ENCODE measurements at regions not wholly inside any gene's neighbourhood (a gene's known extent, or its start where the extent isn't known, plus 50 kb on each side); places are given as distances from the start of the nearest gene placed in this dataset.
"Not testable (repeated sequence)": the region's sequence is repeated elsewhere in the genome, so short reads cannot be mapped to it uniquely, and the experiment has no call there.

GRCh38 chr2:83376731-83377130 lies 1082.3 kb downstream of the SUCLG1 start:
- Histone ChIP-seq H3K4me3 (ENCODE audit: insufficient read length, low read depth) (no peak overlapping the region), H3K36me3 (ENCODE audit: insufficient read depth, insufficient read length, low read length) (no peaks in the 10 kb centered on the region), H3K4me1 (ENCODE audit: insufficient read depth, insufficient read length) (no peaks in the 10 kb centered on the region), H3K27me3 (ENCODE audit: insufficient read depth, insufficient read length) (no peaks in the 10 kb centered on the region), H3K9ac (ENCODE audit: insufficient read length, low read depth) (no peak overlapping the region), H3K9me3 (ENCODE audit: insufficient read depth, low read length) (0 out of 2 replicates have a peak, but pooled peaks cover 6% of the 10 kb centered on the region)
- no peak for DNase-seq (ENCODE audit: low read depth, low spot score)
- no peak for TF ChIP-seq ZNF274 (IDR thresholded peaks at IDR 0.05; ENCODE audit: low read depth, low read length)

DNA sequence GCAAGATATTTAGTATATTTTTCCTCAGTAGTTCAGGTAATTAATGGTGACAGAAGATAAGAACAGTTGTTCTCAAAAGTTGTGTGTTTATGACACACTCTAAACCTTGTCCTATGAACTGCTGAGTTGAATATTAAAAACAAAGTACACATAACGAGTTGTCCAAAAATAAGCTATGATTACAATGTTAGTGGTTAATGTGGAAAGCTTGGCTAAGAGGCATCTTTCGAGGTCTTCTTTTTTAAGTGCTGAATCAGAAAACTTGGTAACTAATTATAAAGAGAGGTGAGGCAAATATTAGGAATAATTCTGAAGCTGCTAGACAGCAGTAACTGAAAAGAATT lies 1088.7 kb downstream of the SUCLG1 start:
- TF ChIP-seq YY1 (IDR thresholded peaks at IDR 0.05; ENCODE audit: insufficient read depth, insufficient read length) (no peak), SUZ12 (IDR thresholded peaks at IDR 0.05; ENCODE audit: extremely low read depth, insufficient read depth, insufficient read length) (no peak), ZNF274 (IDR thresholded peaks at IDR 0.05; ENCODE audit: low read depth, low read length) (no peak)

GRCh38 chr2:83369601-83370418 lies 1089.3 kb downstream of the SUCLG1 start:
- Histone ChIP-seq H3K27me3 (ENCODE audit: insufficient read depth, insufficient read length) (no peaks in the 10 kb centered on the region), H3K4me1 (ENCODE audit: insufficient read depth, insufficient read length) (no peaks in the 10 kb centered on the region), H3K36me3 (ENCODE audit: insufficient read depth, insufficient read length, low read length) (no peaks in the 10 kb centered on the region), H3K9ac (ENCODE audit: insufficient read length, low read depth) (no peak overlapping the region), H3K9me3 (ENCODE audit: insufficient read depth, low read length) (no peaks in the 10 kb centered on the region), H3K4me3 (ENCODE audit: insufficient read length, low read depth) (no peak overlapping the region)
- no peak for DNase-seq (ENCODE audit: low read depth, low spot score)
- TF ChIP-seq SUZ12 (IDR thresholded peaks at IDR 0.05; ENCODE audit: extremely low read depth, insufficient read depth, insufficient read length): no peak
- TF ChIP-seq ZNF274 (IDR thresholded peaks at IDR 0.05; ENCODE audit: low read depth, low read length): no peak
- no peak for TF ChIP-seq YY1 (IDR thresholded peaks at IDR 0.05; ENCODE audit: insufficient read depth, insufficient read length)

More for the DNA sequence above, 1088.7 kb downstream of the SUCLG1 start:
- no peaks in the 10 kb centered on the region for H3K36me3 ChIP-seq (ENCODE audit: insufficient read depth, insufficient read length, low read length)
- no peak overlapping the region for H3K9ac ChIP-seq (ENCODE audit: insufficient read length, low read depth)
- DNase-seq (ENCODE audit: low read depth, low spot score): no peak
- H3K9me3 ChIP-seq (ENCODE audit: insufficient read depth, low read length): no peaks in the 10 kb centered on the region
- no peak overlapping the region for H3K4me3 ChIP-seq (ENCODE audit: insufficient read length, low read depth)
- no peaks in the 10 kb centered on the region for H3K27me3 ChIP-seq (ENCODE audit: insufficient read depth, insufficient read length)
- no peaks in the 10 kb centered on the region for H3K4me1 ChIP-seq (ENCODE audit: insufficient read depth, insufficient read length)

- Histone ChIP-seq H3K27me3 (ENCODE audit: insufficient read depth, insufficient read length) (no peaks in the 10 kb centered on the region), H3K9ac (ENCODE audit: insufficient read length, low read depth) (no peak overlapping the region), H3K9me3 (ENCODE audit: insufficient read depth, low read length) (no peaks in the 10 kb centered on the region), H3K4me3 (ENCODE audit: insufficient read length, low read depth) (no peak overlapping the region), H3K36me3 (ENCODE audit: insufficient read depth, insufficient read length, low read length) (no peaks in the 10 kb centered on the region), H3K4me1 (ENCODE audit: insufficient read depth, insufficient read length) (no peaks in the 10 kb centered on the region)
- DNase-seq (ENCODE audit: low read depth, low spot score): no peak
- no peak for TF ChIP-seq YY1 (IDR thresholded peaks at IDR 0.05; ENCODE audit: insufficient read depth, insufficient read length)
- TF ChIP-seq SUZ12 (IDR thresholded peaks at IDR 0.05; ENCODE audit: extremely low read depth, insufficient read depth, insufficient read length): no peak
- no peak for TF ChIP-seq ZNF274 (IDR thresholded peaks at IDR 0.05; ENCODE audit: low read depth, low read length)
Measured at GRCh38 chr2:83368916-83369315, 1090.2 kb downstream of the SUCLG1 start.

GRCh38 chr2:83368461-83368860 lies 1090.6 kb downstream of the SUCLG1 start:
- no peaks in the 10 kb centered on the region for H3K9me3 ChIP-seq (ENCODE audit: insufficient read depth, low read length)
- no peaks in the 10 kb centered on the region for H3K27me3 ChIP-seq (ENCODE audit: insufficient read depth, insufficient read length)
- no peak overlapping the region for H3K4me3 ChIP-seq (ENCODE audit: insufficient read length, low read depth)
- no peak for DNase-seq (ENCODE audit: low read depth, low spot score)
- no peaks in the 10 kb centered on the region for H3K4me1 ChIP-seq (ENCODE audit: insufficient read depth, insufficient read length)
- H3K36me3 ChIP-seq (ENCODE audit: insufficient read depth, insufficient read length, low read length): no peaks in the 10 kb centered on the region
- TF ChIP-seq YY1 (IDR thresholded peaks at IDR 0.05; ENCODE audit: insufficient read depth, insufficient read length) (no peak), ZNF274 (IDR thresholded peaks at IDR 0.05; ENCODE audit: low read depth, low read length) (no peak), SUZ12 (IDR thresholded peaks at IDR 0.05; ENCODE audit: extremely low read depth, insufficient read depth, insufficient read length) (no peak)
- no peak overlapping the region for H3K9ac ChIP-seq (ENCODE audit: insufficient read length, low read depth)

- no peak overlapping the region for H3K9ac ChIP-seq (ENCODE audit: insufficient read length, low read depth)
- H3K4me3 ChIP-seq (ENCODE audit: insufficient read length, low read depth): no peak overlapping the region
- H3K4me1 ChIP-seq (ENCODE audit: insufficient read depth, insufficient read length): no peaks in the 10 kb centered on the region
- H3K36me3 ChIP-seq (ENCODE audit: insufficient read depth, insufficient read length, low read length): no peaks in the 10 kb centered on the region
- no peaks in the 10 kb centered on the region for H3K27me3 ChIP-seq (ENCODE audit: insufficient read depth, insufficient read length)
- DNase-seq (ENCODE audit: low read depth, low spot score): no peak
- TF ChIP-seq SUZ12 (IDR thresholded peaks at IDR 0.05; ENCODE audit: extremely low read depth, insufficient read depth, insufficient read length): no peak
- no peak for TF ChIP-seq YY1 (IDR thresholded peaks at IDR 0.05; ENCODE audit: insufficient read depth, insufficient read length)
- no peak for TF ChIP-seq ZNF274 (IDR thresholded peaks at IDR 0.05; ENCODE audit: low read depth, low read length)
- no peaks in the 10 kb centered on the region for H3K9me3 ChIP-seq (ENCODE audit: insufficient read depth, low read length)
Measured at GRCh38 chr2:83365476-83365875, 1093.6 kb downstream of the SUCLG1 start.

GRCh38 chr2:83364264-83364663 lies 1094.8 kb downstream of the SUCLG1 start:
- no peak for DNase-seq (ENCODE audit: low read depth, low spot score)
- H3K27me3 ChIP-seq (ENCODE audit: insufficient read depth, insufficient read length): no peaks in the 10 kb centered on the region
- H3K9ac ChIP-seq (ENCODE audit: insufficient read length, low read depth): no peak overlapping the region
- no peak overlapping the region for H3K4me3 ChIP-seq (ENCODE audit: insufficient read length, low read depth)
- TF ChIP-seq ZNF274 (IDR thresholded peaks at IDR 0.05; ENCODE audit: low read depth, low read length): no peak
- TF ChIP-seq YY1 (IDR thresholded peaks at IDR 0.05; ENCODE audit: insufficient read depth, insufficient read length): no peak
- TF ChIP-seq SUZ12 (IDR thresholded peaks at IDR 0.05; ENCODE audit: extremely low read depth, insufficient read depth, insufficient read length): no peak
- no peaks in the 10 kb centered on the region for H3K4me1 ChIP-seq (ENCODE audit: insufficient read depth, insufficient read length)
- no peaks in the 10 kb centered on the region for H3K36me3 ChIP-seq (ENCODE audit: insufficient read depth, insufficient read length, low read length)
- no peaks in the 10 kb centered on the region for H3K9me3 ChIP-seq (ENCODE audit: insufficient read depth, low read length)

GRCh38 chr2:83363138-83363537 lies 1095.9 kb downstream of the SUCLG1 start:
- not testable (repeated sequence) for H3K9me3 ChIP-seq (ENCODE audit: insufficient read depth, low read length); DNase-seq (ENCODE audit: low read depth, low spot score); H3K4me1 ChIP-seq (ENCODE audit: insufficient read depth, insufficient read length); H3K27me3 ChIP-seq (ENCODE audit: insufficient read depth, insufficient read length); H3K4me3 ChIP-seq (ENCODE audit: insufficient read length, low read depth); H3K9ac ChIP-seq (ENCODE audit: insufficient read length, low read depth); H3K36me3 ChIP-seq (ENCODE audit: insufficient read depth, insufficient read length, low read length)

All from NT2/D1 (cell line).